ENCODE measurements at regions not wholly inside any gene's neighbourhood (a gene's known extent, or its start where the extent isn't known, plus 50 kb on each side); places are given as distances from the start of the nearest gene placed in this dataset.

DNA sequence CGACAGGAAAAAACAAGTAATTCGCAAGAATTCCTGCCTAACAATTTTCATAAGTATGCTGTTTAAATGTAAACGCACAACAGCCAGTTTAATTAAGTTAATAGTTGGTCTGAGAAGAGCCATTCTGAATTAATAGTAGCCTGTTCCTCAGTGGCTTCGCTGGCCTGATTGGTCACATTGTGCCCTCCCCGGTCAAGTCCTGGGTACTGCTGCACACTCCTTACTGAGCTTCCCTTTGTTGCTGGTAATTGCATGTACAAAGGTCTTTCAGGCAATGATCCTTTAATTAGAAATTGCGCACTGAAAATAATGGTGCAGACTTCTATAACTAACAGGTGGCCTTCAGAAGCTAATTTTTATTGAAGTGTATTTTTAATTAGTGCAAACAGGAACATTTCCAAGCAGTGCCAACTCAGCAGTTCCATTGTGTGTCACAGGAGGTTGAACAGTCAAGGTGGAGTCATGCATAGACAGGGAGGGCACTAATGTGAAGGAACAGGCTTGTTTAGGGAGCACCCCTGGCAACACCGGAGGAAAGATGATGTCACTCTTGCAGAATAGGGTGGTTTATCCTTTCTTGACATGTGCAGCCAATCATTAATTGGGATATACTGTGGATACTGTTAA, 92.6 kb upstream of the SLC22A23 start:
- Histone ChIP-seq H3K79me2 (replicated peaks; ENCODE audit: insufficient read depth) (no peaks in the 10 kb centered on the region), H3K4me2 (no peak overlapping the region), H3K4me3 (no peak overlapping the region), H3K36me3 (ENCODE audit: insufficient read depth) (no peaks in the 10 kb centered on the region), H3K27ac (ENCODE audit: low read depth) (no peak overlapping the region), H3K9me2 (ENCODE audit: insufficient read depth) (peaks cover 5% of the 10 kb centered on the region; the same call in 1 of the 2 replicates), H3F3A (replicated peaks; ENCODE audit: low read depth) (no peaks in the 10 kb centered on the region), H3K4me1 (ENCODE audit: insufficient read depth) (no peaks in the 10 kb centered on the region), H2AFZ (no peak overlapping the region), H4K20me1 (replicated peaks; ENCODE audit: insufficient read depth) (no peaks in the 10 kb centered on the region), H3K27me3 (ENCODE audit: insufficient read depth) (no peaks in the 10 kb centered on the region)
- no peaks in the 10 kb centered on the region; the same call in 2 of the 3 replicates for H3K36me3 Mint-ChIP-seq (ENCODE audit: low read depth)
- peaks cover 5% of the 10 kb centered on the region for H3K27me3 Mint-ChIP-seq (ENCODE audit: insufficient read depth, low read depth, poor library complexity)
- TF ChIP-seq, protein P1, sequence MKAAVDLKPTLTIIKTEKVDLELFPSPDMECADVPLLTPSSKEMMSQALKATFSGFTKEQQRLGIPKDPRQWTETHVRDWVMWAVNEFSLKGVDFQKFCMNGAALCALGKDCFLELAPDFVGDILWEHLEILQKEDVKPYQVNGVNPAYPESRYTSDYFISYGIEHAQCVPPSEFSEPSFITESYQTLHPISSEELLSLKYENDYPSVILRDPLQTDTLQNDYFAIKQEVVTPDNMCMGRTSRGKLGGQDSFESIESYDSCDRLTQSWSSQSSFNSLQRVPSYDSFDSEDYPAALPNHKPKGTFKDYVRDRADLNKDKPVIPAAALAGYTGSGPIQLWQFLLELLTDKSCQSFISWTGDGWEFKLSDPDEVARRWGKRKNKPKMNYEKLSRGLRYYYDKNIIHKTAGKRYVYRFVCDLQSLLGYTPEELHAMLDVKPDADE (IDR thresholded peaks at IDR 0.05) = no peak
- TF ChIP-seq ZNF331 (CRISPR knock-in tag; IDR thresholded peaks at IDR 0.05; ENCODE audit: low read depth) (no peak), EZH2phosphoT487 (IDR thresholded peaks at IDR 0.05; ENCODE audit: unreplicated experiment) (no peak), JUNB (IDR thresholded peaks at IDR 0.05; ENCODE audit: unreplicated experiment) (no peak), STAT1 (IDR thresholded peaks at IDR 0.05; ENCODE audit: unreplicated experiment) (no peak), POLR2AphosphoS5 (IDR thresholded peaks at IDR 0.05; ENCODE audit: low read depth) (no peak), CREB1 (CRISPR knock-in tag; IDR thresholded peaks at IDR 0.05; ENCODE audit: low read depth) (no peak), NANOG (IDR thresholded peaks at IDR 0.05; ENCODE audit: borderline replicate concordance) (no peak)
- TF ChIP-seq, protein P2, sequence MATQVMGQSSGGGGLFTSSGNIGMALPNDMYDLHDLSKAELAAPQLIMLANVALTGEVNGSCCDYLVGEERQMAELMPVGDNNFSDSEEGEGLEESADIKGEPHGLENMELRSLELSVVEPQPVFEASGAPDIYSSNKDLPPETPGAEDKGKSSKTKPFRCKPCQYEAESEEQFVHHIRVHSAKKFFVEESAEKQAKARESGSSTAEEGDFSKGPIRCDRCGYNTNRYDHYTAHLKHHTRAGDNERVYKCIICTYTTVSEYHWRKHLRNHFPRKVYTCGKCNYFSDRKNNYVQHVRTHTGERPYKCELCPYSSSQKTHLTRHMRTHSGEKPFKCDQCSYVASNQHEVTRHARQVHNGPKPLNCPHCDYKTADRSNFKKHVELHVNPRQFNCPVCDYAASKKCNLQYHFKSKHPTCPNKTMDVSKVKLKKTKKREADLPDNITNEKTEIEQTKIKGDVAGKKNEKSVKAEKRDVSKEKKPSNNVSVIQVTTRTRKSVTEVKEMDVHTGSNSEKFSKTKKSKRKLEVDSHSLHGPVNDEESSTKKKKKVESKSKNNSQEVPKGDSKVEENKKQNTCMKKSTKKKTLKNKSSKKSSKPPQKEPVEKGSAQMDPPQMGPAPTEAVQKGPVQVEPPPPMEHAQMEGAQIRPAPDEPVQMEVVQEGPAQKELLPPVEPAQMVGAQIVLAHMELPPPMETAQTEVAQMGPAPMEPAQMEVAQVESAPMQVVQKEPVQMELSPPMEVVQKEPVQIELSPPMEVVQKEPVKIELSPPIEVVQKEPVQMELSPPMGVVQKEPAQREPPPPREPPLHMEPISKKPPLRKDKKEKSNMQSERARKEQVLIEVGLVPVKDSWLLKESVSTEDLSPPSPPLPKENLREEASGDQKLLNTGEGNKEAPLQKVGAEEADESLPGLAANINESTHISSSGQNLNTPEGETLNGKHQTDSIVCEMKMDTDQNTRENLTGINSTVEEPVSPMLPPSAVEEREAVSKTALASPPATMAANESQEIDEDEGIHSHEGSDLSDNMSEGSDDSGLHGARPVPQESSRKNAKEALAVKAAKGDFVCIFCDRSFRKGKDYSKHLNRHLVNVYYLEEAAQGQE (IDR thresholded peaks at IDR 0.05; ENCODE audit: unreplicated experiment) = no peak
- TF ChIP-seq, protein P3, sequence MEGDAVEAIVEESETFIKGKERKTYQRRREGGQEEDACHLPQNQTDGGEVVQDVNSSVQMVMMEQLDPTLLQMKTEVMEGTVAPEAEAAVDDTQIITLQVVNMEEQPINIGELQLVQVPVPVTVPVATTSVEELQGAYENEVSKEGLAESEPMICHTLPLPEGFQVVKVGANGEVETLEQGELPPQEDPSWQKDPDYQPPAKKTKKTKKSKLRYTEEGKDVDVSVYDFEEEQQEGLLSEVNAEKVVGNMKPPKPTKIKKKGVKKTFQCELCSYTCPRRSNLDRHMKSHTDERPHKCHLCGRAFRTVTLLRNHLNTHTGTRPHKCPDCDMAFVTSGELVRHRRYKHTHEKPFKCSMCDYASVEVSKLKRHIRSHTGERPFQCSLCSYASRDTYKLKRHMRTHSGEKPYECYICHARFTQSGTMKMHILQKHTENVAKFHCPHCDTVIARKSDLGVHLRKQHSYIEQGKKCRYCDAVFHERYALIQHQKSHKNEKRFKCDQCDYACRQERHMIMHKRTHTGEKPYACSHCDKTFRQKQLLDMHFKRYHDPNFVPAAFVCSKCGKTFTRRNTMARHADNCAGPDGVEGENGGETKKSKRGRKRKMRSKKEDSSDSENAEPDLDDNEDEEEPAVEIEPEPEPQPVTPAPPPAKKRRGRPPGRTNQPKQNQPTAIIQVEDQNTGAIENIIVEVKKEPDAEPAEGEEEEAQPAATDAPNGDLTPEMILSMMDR (conservative IDR thresholded peaks at IDR 0.05; ENCODE audit: low read depth in 2 of 2) = no peak
- TF ChIP-seq, protein P4, sequence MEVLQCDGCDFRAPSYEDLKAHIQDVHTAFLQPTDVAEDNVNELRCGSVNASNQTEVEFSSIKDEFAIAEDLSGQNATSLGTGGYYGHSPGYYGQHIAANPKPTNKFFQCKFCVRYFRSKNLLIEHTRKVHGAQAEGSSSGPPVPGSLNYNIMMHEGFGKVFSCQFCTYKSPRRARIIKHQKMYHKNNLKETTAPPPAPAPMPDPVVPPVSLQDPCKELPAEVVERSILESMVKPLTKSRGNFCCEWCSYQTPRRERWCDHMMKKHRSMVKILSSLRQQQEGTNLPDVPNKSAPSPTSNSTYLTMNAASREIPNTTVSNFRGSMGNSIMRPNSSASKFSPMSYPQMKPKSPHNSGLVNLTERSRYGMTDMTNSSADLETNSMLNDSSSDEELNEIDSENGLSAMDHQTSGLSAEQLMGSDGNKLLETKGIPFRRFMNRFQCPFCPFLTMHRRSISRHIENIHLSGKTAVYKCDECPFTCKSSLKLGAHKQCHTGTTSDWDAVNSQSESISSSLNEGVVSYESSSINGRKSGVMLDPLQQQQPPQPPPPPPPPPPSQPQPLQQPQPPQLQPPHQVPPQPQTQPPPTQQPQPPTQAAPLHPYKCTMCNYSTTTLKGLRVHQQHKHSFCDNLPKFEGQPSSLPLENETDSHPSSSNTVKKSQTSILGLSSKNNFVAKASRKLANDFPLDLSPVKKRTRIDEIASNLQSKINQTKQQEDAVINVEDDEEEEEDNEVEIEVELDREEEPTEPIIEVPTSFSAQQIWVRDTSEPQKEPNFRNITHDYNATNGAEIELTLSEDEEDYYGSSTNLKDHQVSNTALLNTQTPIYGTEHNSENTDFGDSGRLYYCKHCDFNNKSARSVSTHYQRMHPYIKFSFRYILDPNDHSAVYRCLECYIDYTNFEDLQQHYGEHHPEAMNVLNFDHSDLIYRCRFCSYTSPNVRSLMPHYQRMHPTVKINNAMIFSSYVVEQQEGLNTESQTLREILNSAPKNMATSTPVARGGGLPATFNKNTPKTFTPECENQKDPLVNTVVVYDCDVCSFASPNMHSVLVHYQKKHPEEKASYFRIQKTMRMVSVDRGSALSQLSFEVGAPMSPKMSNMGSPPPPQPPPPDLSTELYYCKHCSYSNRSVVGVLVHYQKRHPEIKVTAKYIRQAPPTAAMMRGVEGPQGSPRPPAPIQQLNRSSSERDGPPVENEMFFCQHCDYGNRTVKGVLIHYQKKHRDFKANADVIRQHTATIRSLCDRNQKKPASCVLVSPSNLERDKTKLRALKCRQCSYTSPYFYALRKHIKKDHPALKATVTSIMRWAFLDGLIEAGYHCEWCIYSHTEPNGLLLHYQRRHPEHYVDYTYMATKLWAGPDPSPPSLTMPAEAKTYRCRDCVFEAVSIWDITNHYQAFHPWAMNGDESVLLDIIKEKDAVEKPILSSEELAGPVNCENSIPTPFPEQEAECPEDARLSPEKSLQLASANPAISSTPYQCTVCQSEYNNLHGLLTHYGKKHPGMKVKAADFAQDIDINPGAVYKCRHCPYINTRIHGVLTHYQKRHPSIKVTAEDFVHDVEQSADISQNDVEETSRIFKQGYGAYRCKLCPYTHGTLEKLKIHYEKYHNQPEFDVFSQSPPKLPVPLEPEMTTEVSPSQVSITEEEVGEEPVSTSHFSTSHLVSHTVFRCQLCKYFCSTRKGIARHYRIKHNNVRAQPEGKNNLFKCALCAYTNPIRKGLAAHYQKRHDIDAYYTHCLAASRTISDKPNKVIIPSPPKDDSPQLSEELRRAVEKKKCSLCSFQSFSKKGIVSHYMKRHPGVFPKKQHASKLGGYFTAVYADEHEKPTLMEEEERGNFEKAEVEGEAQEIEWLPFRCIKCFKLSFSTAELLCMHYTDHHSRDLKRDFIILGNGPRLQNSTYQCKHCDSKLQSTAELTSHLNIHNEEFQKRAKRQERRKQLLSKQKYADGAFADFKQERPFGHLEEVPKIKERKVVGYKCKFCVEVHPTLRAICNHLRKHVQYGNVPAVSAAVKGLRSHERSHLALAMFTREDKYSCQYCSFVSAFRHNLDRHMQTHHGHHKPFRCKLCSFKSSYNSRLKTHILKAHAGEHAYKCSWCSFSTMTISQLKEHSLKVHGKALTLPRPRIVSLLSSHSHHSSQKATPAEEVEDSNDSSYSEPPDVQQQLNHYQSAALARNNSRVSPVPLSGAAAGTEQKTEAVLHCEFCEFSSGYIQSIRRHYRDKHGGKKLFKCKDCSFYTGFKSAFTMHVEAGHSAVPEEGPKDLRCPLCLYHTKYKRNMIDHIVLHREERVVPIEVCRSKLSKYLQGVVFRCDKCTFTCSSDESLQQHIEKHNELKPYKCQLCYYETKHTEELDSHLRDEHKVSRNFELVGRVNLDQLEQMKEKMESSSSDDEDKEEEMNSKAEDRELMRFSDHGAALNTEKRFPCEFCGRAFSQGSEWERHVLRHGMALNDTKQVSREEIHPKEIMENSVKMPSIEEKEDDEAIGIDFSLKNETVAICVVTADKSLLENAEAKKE (CRISPR knock-in tag; IDR thresholded peaks at IDR 0.05) = no peak
- H3K4me1 Mint-ChIP-seq = no peaks in the 10 kb centered on the region
- ATAC-seq = no peak
- no peak for DNase-seq (ENCODE audit: low spot score)
- H3K4me3 Mint-ChIP-seq = no peak overlapping the region
- H3K27ac Mint-ChIP-seq = no peak overlapping the region
- H3K9me3 Mint-ChIP-seq = peaks cover 4% of the 10 kb centered on the region; the same call in 1 of the 3 replicates
